ENCODE measurements at regions not wholly inside any gene's neighbourhood (a gene's known extent, or its start where the extent isn't known, plus 50 kb on each side); places are given as distances from the start of the nearest gene placed in this dataset.

GRCh38 chr11:69374946-69375310, 81.0 kb downstream of the MYEOV start:
- WGBS, 3 donors, result 76 to 87% (median 84%) methylated on average over 4 of the region's 4 CpGs
- no peak for DNase-seq
- Histone ChIP-seq H3K27me3 (ENCODE audit: control insufficient read depth in 3 of 3, insufficient read depth in 3 of 3, low read length in 3 of 3) (peaks cover 0 to 3% (median 0%) of the 10 kb centered on the region in 3 donors), H3K36me3 (ENCODE audit: control insufficient read depth in 3 of 3, insufficient read depth in 2 of 3, low read depth in 1 of 3, low read length in 3 of 3) (no peaks in the 10 kb centered on the region), H3K4me3 (ENCODE audit: low read depth in 1 of 3, low read length in 3 of 3) (no peak overlapping the region), H3K4me1 (ENCODE audit: control insufficient read depth in 3 of 3, insufficient read depth in 2 of 3, low read depth in 1 of 3, low read length in 2 of 3) (peaks cover 0 to 21% (median 2%) of the 10 kb centered on the region in 3 donors), H3K9me3 (ENCODE audit: control insufficient read depth in 2 of 2, insufficient read depth in 1 of 2, low read depth in 1 of 2, low read length in 1 of 2) (peaks cover 0 to 1% of the 10 kb centered on the region in 2 donors), H3K27ac (ENCODE audit: low read depth in 1 of 3, low read length in 2 of 3) (no peak overlapping the region)
- no peak for FAIRE-seq

- 58 to 84% (median 63%) methylated on average over 22 of the region's 22 CpGs for WGBS, 3 donors
- FAIRE-seq (no peak), DNase-seq (peak in 1 of 2 donors; percentile 54)
- H3K9me3 ChIP-seq (ENCODE audit: control insufficient read depth in 2 of 2, insufficient read depth in 1 of 2, low read depth in 1 of 2, low read length in 1 of 2), result no peaks in the 10 kb centered on the region
- H3K4me3 ChIP-seq (ENCODE audit: low read depth in 1 of 3, low read length in 3 of 3), result no peak overlapping the region
- no peak overlapping the region for H3K27ac ChIP-seq (ENCODE audit: low read depth in 1 of 3, low read length in 2 of 3)
- peaks cover 0 to 21% (median 2%) of the 10 kb centered on the region in 3 donors for H3K4me1 ChIP-seq (ENCODE audit: control insufficient read depth in 3 of 3, insufficient read depth in 2 of 3, low read depth in 1 of 3, low read length in 2 of 3)
- H3K36me3 ChIP-seq (ENCODE audit: control insufficient read depth in 3 of 3, insufficient read depth in 2 of 3, low read depth in 1 of 3, low read length in 3 of 3), result no peaks in the 10 kb centered on the region
- peaks cover 0 to 3% (median 0%) of the 10 kb centered on the region in 3 donors for H3K27me3 ChIP-seq (ENCODE audit: control insufficient read depth in 3 of 3, insufficient read depth in 3 of 3, low read length in 3 of 3)
Measured at GRCh38 chr11:69375316-69376154, 81.6 kb downstream of the MYEOV start.

- peaks cover 0 to 3% (median 0%) of the 10 kb centered on the region in 3 donors for H3K27me3 ChIP-seq (ENCODE audit: control insufficient read depth in 3 of 3, insufficient read depth in 3 of 3, low read length in 3 of 3)
- H3K36me3 ChIP-seq (ENCODE audit: control insufficient read depth in 3 of 3, insufficient read depth in 2 of 3, low read depth in 1 of 3, low read length in 3 of 3), result no peaks in the 10 kb centered on the region
- no peaks in the 10 kb centered on the region for H3K9me3 ChIP-seq (ENCODE audit: control insufficient read depth in 2 of 2, insufficient read depth in 1 of 2, low read depth in 1 of 2, low read length in 1 of 2)
- DNase-seq (peak in 1 of 2 donors; percentile 37), FAIRE-seq (no peak)
- no peak overlapping the region for H3K4me3 ChIP-seq (ENCODE audit: low read depth in 1 of 3, low read length in 3 of 3)
- 51 to 85% (median 57%) methylated on average over 20 of the region's 20 CpGs for WGBS, 3 donors
- H3K27ac ChIP-seq (ENCODE audit: low read depth in 1 of 3, low read length in 2 of 3), result no peak overlapping the region
- peaks cover 0 to 21% (median 2%) of the 10 kb centered on the region in 3 donors for H3K4me1 ChIP-seq (ENCODE audit: control insufficient read depth in 3 of 3, insufficient read depth in 2 of 3, low read depth in 1 of 3, low read length in 2 of 3)
Measured at GRCh38 chr11:69376155-69377028, 82.4 kb downstream of the MYEOV start.

- DNase-seq, result peak in 1 of 2 donors; percentile 32
- peaks cover 0 to 3% (median 0%) of the 10 kb centered on the region in 3 donors for H3K27me3 ChIP-seq (ENCODE audit: control insufficient read depth in 3 of 3, insufficient read depth in 3 of 3, low read length in 3 of 3)
- peaks cover 0 to 21% (median 2%) of the 10 kb centered on the region in 3 donors for H3K4me1 ChIP-seq (ENCODE audit: control insufficient read depth in 3 of 3, insufficient read depth in 2 of 3, low read depth in 1 of 3, low read length in 2 of 3)
- 15 to 62% (median 41%) methylated on average over 51 to 54 of the region's 54 CpGs for WGBS, 3 donors
- no peak overlapping the region for H3K4me3 ChIP-seq (ENCODE audit: low read depth in 1 of 3, low read length in 3 of 3)
- H3K36me3 ChIP-seq (ENCODE audit: control insufficient read depth in 3 of 3, insufficient read depth in 2 of 3, low read depth in 1 of 3, low read length in 3 of 3), result no peaks in the 10 kb centered on the region
- no peak for FAIRE-seq
- no peaks in the 10 kb centered on the region for H3K9me3 ChIP-seq (ENCODE audit: control insufficient read depth in 2 of 2, insufficient read depth in 1 of 2, low read depth in 1 of 2, low read length in 1 of 2)
- no peak overlapping the region for H3K27ac ChIP-seq (ENCODE audit: low read depth in 1 of 3, low read length in 2 of 3)
Measured at GRCh38 chr11:69377029-69377952, 83.3 kb downstream of the MYEOV start.

GRCh38 chr11:69377953-69378302, 84.0 kb downstream of the MYEOV start:
- Histone ChIP-seq H3K36me3 (ENCODE audit: control insufficient read depth in 3 of 3, insufficient read depth in 2 of 3, low read depth in 1 of 3, low read length in 3 of 3) (no peaks in the 10 kb centered on the region), H3K27me3 (ENCODE audit: control insufficient read depth in 3 of 3, insufficient read depth in 3 of 3, low read length in 3 of 3) (peaks cover 0 to 3% (median 0%) of the 10 kb centered on the region in 3 donors), H3K4me3 (ENCODE audit: low read depth in 1 of 3, low read length in 3 of 3) (no peak overlapping the region), H3K27ac (ENCODE audit: low read depth in 1 of 3, low read length in 2 of 3) (no peak overlapping the region), H3K4me1 (ENCODE audit: control insufficient read depth in 3 of 3, insufficient read depth in 2 of 3, low read depth in 1 of 3, low read length in 2 of 3) (peaks cover 0 to 21% (median 2%) of the 10 kb centered on the region in 3 donors), H3K9me3 (ENCODE audit: control insufficient read depth in 2 of 2, insufficient read depth in 1 of 2, low read depth in 1 of 2, low read length in 1 of 2) (no peaks in the 10 kb centered on the region)
- 54 to 82% (median 65%) methylated on average over 13 of the region's 13 CpGs for WGBS, 3 donors
- DNase-seq, result no peak
- FAIRE-seq, result no peak

- no peaks in the 10 kb centered on the region for H3K36me3 ChIP-seq (ENCODE audit: control insufficient read depth in 3 of 3, insufficient read depth in 2 of 3, low read depth in 1 of 3, low read length in 3 of 3)
- DNase-seq (no peak), FAIRE-seq (no peak)
- WGBS, 3 donors, result 47 to 78% (median 57%) methylated on average over 28 to 29 of the region's 29 CpGs
- no peak overlapping the region for H3K27ac ChIP-seq (ENCODE audit: low read depth in 1 of 3, low read length in 2 of 3)
- H3K4me1 ChIP-seq (ENCODE audit: control insufficient read depth in 3 of 3, insufficient read depth in 2 of 3, low read depth in 1 of 3, low read length in 2 of 3), result peaks cover 0 to 21% (median 2%) of the 10 kb centered on the region in 3 donors
- H3K27me3 ChIP-seq (ENCODE audit: control insufficient read depth in 3 of 3, insufficient read depth in 3 of 3, low read length in 3 of 3), result peaks cover 0 to 3% (median 0%) of the 10 kb centered on the region in 3 donors
- no peak overlapping the region for H3K4me3 ChIP-seq (ENCODE audit: low read depth in 1 of 3, low read length in 3 of 3)
- H3K9me3 ChIP-seq (ENCODE audit: control insufficient read depth in 2 of 2, insufficient read depth in 1 of 2, low read depth in 1 of 2, low read length in 1 of 2), result no peaks in the 10 kb centered on the region
Measured at GRCh38 chr11:69378303-69379141, 84.6 kb downstream of the MYEOV start.

- Histone ChIP-seq H3K4me1 (ENCODE audit: control insufficient read depth in 3 of 3, insufficient read depth in 2 of 3, low read depth in 1 of 3, low read length in 2 of 3) (peaks cover 0 to 9% (median 2%) of the 10 kb centered on the region in 3 donors), H3K27ac (ENCODE audit: low read depth in 1 of 3, low read length in 2 of 3) (no peak overlapping the region), H3K36me3 (ENCODE audit: control insufficient read depth in 3 of 3, insufficient read depth in 2 of 3, low read depth in 1 of 3, low read length in 3 of 3) (no peaks in the 10 kb centered on the region), H3K9me3 (ENCODE audit: control insufficient read depth in 2 of 2, insufficient read depth in 1 of 2, low read depth in 1 of 2, low read length in 1 of 2) (no peaks in the 10 kb centered on the region), H3K4me3 (ENCODE audit: low read depth in 1 of 3, low read length in 3 of 3) (no peak overlapping the region), H3K27me3 (ENCODE audit: control insufficient read depth in 3 of 3, insufficient read depth in 3 of 3, low read length in 3 of 3) (peaks cover 0 to 3% (median 0%) of the 10 kb centered on the region in 3 donors)
- 82 to 86% (median 83%) methylated on average over 20 of the region's 20 CpGs for WGBS, 3 donors
- no peak for DNase-seq
- no peak for FAIRE-seq
Measured at GRCh38 chr11:69380451-69380901, 86.5 kb downstream of the MYEOV start.

All from small intestine (tissue), 7 donors.